ENCODE measurements at regions not wholly inside any gene's neighbourhood (a gene's known extent, or its start where the extent isn't known, plus 50 kb on each side); places are given as distances from the start of the nearest gene placed in this dataset.

GRCh38 chr6:22668717-22669116, 99.4 kb downstream of the HDGFL1 start:
- no peak for DNase-seq (ENCODE audit: low read depth)
- Histone ChIP-seq H3K4me3 (ENCODE audit: low read depth, low read length) (no peak overlapping the region), H3K27me3 (ENCODE audit: control insufficient read depth, insufficient read depth, low read length) (no peaks in the 10 kb centered on the region), H3K36me3 (ENCODE audit: control insufficient read depth, insufficient read depth, low read length) (no peaks in the 10 kb centered on the region)
- no peak for FAIRE-seq
- no peak for TF ChIP-seq CTCF (IDR thresholded peaks at IDR 0.05; ENCODE audit: insufficient read depth, low read length, severe bottlenecking)

GRCh38 chr6:22670605-22671004, 101.2 kb downstream of the HDGFL1 start:
- DNase-seq (ENCODE audit: low read depth) (no peak), FAIRE-seq (no peak)
- H3K27me3 ChIP-seq (ENCODE audit: control insufficient read depth, insufficient read depth, low read length) = no peaks in the 10 kb centered on the region
- no peak overlapping the region for H3K4me3 ChIP-seq (ENCODE audit: low read depth, low read length)
- no peak for TF ChIP-seq CTCF (IDR thresholded peaks at IDR 0.05; ENCODE audit: insufficient read depth, low read length, severe bottlenecking)
- H3K36me3 ChIP-seq (ENCODE audit: control insufficient read depth, insufficient read depth, low read length) = no peaks in the 10 kb centered on the region

- FAIRE-seq (no peak), DNase-seq (ENCODE audit: low read depth) (no peak)
- no peak for TF ChIP-seq CTCF (IDR thresholded peaks at IDR 0.05; ENCODE audit: insufficient read depth, low read length, severe bottlenecking)
- no peaks in the 10 kb centered on the region for H3K27me3 ChIP-seq (ENCODE audit: control insufficient read depth, insufficient read depth, low read length)
- H3K36me3 ChIP-seq (ENCODE audit: control insufficient read depth, insufficient read depth, low read length) = no peaks in the 10 kb centered on the region
- H3K4me3 ChIP-seq (ENCODE audit: low read depth, low read length) = no peak overlapping the region
Measured at GRCh38 chr6:22673474-22673873, 104.1 kb downstream of the HDGFL1 start.

GRCh38 chr6:22680950-22681349, 111.6 kb downstream of the HDGFL1 start:
- Histone ChIP-seq H3K36me3 (ENCODE audit: control insufficient read depth, insufficient read depth, low read length) (no peaks in the 10 kb centered on the region), H3K4me3 (ENCODE audit: low read depth, low read length) (no peak overlapping the region), H3K27me3 (ENCODE audit: control insufficient read depth, insufficient read depth, low read length) (no peaks in the 10 kb centered on the region)
- FAIRE-seq = no peak
- no peak for DNase-seq (ENCODE audit: low read depth)
- TF ChIP-seq CTCF (IDR thresholded peaks at IDR 0.05; ENCODE audit: insufficient read depth, low read length, severe bottlenecking) = no peak

GRCh38 chr6:22681761-22682160, 112.4 kb downstream of the HDGFL1 start:
- no peak for TF ChIP-seq CTCF (IDR thresholded peaks at IDR 0.05; ENCODE audit: insufficient read depth, low read length, severe bottlenecking)
- DNase-seq (ENCODE audit: low read depth) (no peak), FAIRE-seq (no peak)
- Histone ChIP-seq H3K4me3 (ENCODE audit: low read depth, low read length) (no peak overlapping the region), H3K27me3 (ENCODE audit: control insufficient read depth, insufficient read depth, low read length) (no peaks in the 10 kb centered on the region), H3K36me3 (ENCODE audit: control insufficient read depth, insufficient read depth, low read length) (no peaks in the 10 kb centered on the region)

- Histone ChIP-seq H3K36me3 (ENCODE audit: control insufficient read depth, insufficient read depth, low read length) (no peaks in the 10 kb centered on the region), H3K4me3 (ENCODE audit: low read depth, low read length) (no peak overlapping the region), H3K27me3 (ENCODE audit: control insufficient read depth, insufficient read depth, low read length) (no peaks in the 10 kb centered on the region)
- no peak for TF ChIP-seq CTCF (IDR thresholded peaks at IDR 0.05; ENCODE audit: insufficient read depth, low read length, severe bottlenecking)
- DNase-seq (ENCODE audit: low read depth) = peak; percentile 91
- FAIRE-seq = no peak
Measured at GRCh38 chr6:22682979-22683378, 113.6 kb downstream of the HDGFL1 start.

Measured in bronchial epithelial cell (primary cell).